ENCODE measurements at regions not wholly inside any gene's neighbourhood (a gene's known extent, or its start where the extent isn't known, plus 50 kb on each side); places are given as distances from the start of the nearest gene placed in this dataset.
"Not testable (repeated sequence)": the region's sequence is repeated elsewhere in the genome, so short reads cannot be mapped to it uniquely, and the experiment has no call there.

DNA sequence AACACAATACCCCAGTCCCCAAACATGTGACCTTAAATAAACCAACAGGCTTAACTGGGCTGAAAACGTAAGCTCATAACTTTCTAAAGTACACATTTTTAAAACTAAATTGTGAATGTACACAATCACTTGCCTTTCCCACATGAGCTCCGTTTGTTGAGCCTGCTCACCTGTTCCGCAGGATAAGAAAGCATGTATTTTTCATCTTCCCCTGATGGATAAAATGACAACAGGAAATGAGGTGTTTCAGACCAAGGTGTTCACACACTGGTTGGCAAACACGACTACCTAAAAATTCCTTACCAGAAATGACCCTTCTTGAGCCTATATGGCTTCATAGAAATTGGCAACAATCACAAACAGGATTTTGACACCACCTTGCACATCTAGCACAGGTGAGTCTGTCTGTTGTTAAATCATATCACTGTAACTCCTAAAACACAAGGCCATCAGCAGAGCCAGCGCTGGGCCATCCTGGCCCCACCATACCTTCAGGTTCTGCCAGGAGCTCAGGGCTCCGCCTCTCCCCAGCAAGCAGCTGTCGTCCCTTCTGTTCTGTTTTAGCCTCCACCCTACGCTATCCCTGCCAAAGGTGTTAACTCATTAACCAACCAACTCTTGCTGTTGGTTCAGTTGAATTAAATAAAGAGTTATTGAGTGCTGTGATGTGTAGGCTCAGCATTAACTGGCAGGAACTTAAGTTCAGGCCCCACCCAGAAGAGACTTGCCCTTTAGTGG is 73.6 kb upstream of the RNF32 start:
- CTCF ChIA-PET, result no interaction called here
- H3K4me3 ChIP-seq (ENCODE audit: low read depth, low read length, poor library complexity, severe bottlenecking), result no peak overlapping the region
- BruUV-seq (replicated peaks), result no TSS peak
- no peak for DNase-seq (ENCODE audit: low spot score)
- no peak overlapping the region for H3K27ac ChIP-seq (ENCODE audit: low read depth, low read length, poor library complexity, severe bottlenecking)
- H3K27me3 ChIP-seq (replicated peaks; ENCODE audit: insufficient read depth, low read depth, low read length, poor library complexity), result peaks cover 9% of the 10 kb centered on the region
- H3K9me3 ChIP-seq (ENCODE audit: low read depth, low read length, poor library complexity, severe bottlenecking), result no peaks in the 10 kb centered on the region
- H3K36me3 ChIP-seq (ENCODE audit: insufficient read depth, low read length, poor library complexity, severe bottlenecking), result no peaks in the 10 kb centered on the region
- TF ChIP-seq EZH2 (IDR thresholded peaks at IDR 0.05; ENCODE audit: borderline replicate concordance, low read depth, low read length, poor library complexity, severe bottlenecking), result no peak
- TF ChIP-seq, protein P1, sequence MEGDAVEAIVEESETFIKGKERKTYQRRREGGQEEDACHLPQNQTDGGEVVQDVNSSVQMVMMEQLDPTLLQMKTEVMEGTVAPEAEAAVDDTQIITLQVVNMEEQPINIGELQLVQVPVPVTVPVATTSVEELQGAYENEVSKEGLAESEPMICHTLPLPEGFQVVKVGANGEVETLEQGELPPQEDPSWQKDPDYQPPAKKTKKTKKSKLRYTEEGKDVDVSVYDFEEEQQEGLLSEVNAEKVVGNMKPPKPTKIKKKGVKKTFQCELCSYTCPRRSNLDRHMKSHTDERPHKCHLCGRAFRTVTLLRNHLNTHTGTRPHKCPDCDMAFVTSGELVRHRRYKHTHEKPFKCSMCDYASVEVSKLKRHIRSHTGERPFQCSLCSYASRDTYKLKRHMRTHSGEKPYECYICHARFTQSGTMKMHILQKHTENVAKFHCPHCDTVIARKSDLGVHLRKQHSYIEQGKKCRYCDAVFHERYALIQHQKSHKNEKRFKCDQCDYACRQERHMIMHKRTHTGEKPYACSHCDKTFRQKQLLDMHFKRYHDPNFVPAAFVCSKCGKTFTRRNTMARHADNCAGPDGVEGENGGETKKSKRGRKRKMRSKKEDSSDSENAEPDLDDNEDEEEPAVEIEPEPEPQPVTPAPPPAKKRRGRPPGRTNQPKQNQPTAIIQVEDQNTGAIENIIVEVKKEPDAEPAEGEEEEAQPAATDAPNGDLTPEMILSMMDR (conservative IDR thresholded peaks at IDR 0.05; ENCODE audit: low read depth, low read length), result no peak
- intact Hi-C loops (cut with micrococcal nuclease; ENCODE audit: unreplicated experiment), result no loop called here
- POLR2A ChIA-PET (ENCODE audit: low non-redundant PET), result no interaction called here
- H3K4me1 ChIP-seq (ENCODE audit: insufficient read depth, low read length, poor library complexity, severe bottlenecking), result no peaks in the 10 kb centered on the region

DNA sequence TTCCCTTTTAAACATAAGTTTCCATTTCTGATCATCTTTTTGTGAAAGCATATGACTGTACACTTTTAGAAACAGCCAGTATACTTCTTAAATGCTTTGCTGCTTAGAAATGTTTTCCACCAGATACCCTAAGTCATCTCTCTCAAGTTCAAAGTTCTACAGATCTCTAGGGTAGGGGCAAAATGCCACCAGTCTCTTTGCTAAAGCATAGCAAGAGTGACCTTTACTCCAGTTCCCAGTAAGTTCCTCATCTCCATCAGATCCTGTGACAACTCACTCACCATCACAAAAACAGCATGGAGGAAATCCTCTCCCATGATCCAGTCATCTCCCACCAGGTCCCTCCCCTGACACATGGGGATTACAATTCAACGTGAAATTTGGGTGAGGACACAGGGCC is 75.6 kb upstream of the RNF32 start:
- DNase-seq (ENCODE audit: low spot score); H3K9me3 ChIP-seq (ENCODE audit: low read depth, low read length, poor library complexity, severe bottlenecking); CTCF ChIA-PET; BruUV-seq (replicated peaks); H3K36me3 ChIP-seq (ENCODE audit: insufficient read depth, low read length, poor library complexity, severe bottlenecking); H3K27ac ChIP-seq (ENCODE audit: low read depth, low read length, poor library complexity, severe bottlenecking); intact Hi-C loops (cut with micrococcal nuclease; ENCODE audit: unreplicated experiment); POLR2A ChIA-PET (ENCODE audit: low non-redundant PET); H3K4me3 ChIP-seq (ENCODE audit: low read depth, low read length, poor library complexity, severe bottlenecking); H3K4me1 ChIP-seq (ENCODE audit: insufficient read depth, low read length, poor library complexity, severe bottlenecking): not testable (repeated sequence)
- H3K27me3 ChIP-seq (replicated peaks; ENCODE audit: insufficient read depth, low read depth, low read length, poor library complexity), result peaks cover 27% of the 10 kb centered on the region

DNA sequence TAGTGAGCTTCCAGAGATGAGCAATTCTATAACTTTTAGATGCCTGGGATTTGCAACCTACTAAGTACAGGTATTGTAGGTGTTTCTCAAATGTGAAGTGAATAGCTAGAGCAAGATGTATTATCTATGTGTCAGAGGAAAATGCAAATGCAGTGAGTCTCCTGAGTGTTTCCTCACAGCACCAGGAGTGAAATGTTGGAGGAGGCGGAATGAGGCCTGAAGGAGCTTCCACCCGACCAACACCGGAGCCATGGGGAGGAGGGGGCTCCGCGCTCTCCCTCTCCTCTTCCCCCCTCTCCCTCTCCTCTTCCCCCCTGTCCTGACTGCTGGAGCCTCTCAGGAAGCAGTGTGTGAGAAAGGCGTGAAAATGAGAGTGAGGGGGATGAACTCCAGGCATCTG is 79.9 kb upstream of the RNF32 start:
- ChIA-PET CTCF (no interaction called here), POLR2A (ENCODE audit: low non-redundant PET) (no interaction called here)
- no peaks in the 10 kb centered on the region for H3K4me1 ChIP-seq (ENCODE audit: insufficient read depth, low read length, poor library complexity, severe bottlenecking)
- no peaks in the 10 kb centered on the region for H3K36me3 ChIP-seq (ENCODE audit: insufficient read depth, low read length, poor library complexity, severe bottlenecking)
- no peak overlapping the region for H3K4me3 ChIP-seq (ENCODE audit: low read depth, low read length, poor library complexity, severe bottlenecking)
- intact Hi-C loops (cut with micrococcal nuclease; ENCODE audit: unreplicated experiment), result no loop called here
- no peak for TF ChIP-seq EZH2 (IDR thresholded peaks at IDR 0.05; ENCODE audit: borderline replicate concordance, low read depth, low read length, poor library complexity, severe bottlenecking)
- TF ChIP-seq, protein P1 (conservative IDR thresholded peaks at IDR 0.05; ENCODE audit: low read depth, low read length), result no peak
- no peak for DNase-seq (ENCODE audit: low spot score)
- H3K27ac ChIP-seq (ENCODE audit: low read depth, low read length, poor library complexity, severe bottlenecking), result no peak overlapping the region
- no peaks in the 10 kb centered on the region for H3K9me3 ChIP-seq (ENCODE audit: low read depth, low read length, poor library complexity, severe bottlenecking)
- H3K27me3 ChIP-seq (replicated peaks; ENCODE audit: insufficient read depth, low read depth, low read length, poor library complexity), result peaks cover 27% of the 10 kb centered on the region
- no TSS peak for BruUV-seq (replicated peaks)

DNA sequence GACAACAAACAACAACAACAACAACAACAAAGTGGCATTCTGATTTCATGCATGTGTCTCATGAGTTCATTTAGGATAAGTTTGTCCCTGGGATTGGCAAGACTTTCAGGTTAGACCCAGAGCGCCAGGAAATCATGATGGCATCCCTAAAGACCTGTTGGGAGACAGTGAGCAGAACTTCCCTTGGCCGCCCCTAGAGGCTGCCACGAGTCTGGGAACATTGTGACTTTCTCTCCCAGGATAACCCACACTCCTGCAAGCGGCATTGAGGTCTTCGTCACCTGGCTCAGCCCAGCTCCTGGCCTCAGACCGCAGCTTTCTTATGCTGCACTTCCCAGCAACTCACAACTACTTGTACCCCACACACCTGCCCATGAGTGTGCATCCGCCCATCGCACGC is 80.5 kb upstream of the RNF32 start:
- CTCF ChIA-PET, result no interaction called here
- H3K27me3 ChIP-seq (replicated peaks; ENCODE audit: insufficient read depth, low read depth, low read length, poor library complexity), result peaks cover 27% of the 10 kb centered on the region
- H3K27ac ChIP-seq (ENCODE audit: low read depth, low read length, poor library complexity, severe bottlenecking), result no peak overlapping the region
- no peak overlapping the region for H3K4me3 ChIP-seq (ENCODE audit: low read depth, low read length, poor library complexity, severe bottlenecking)
- BruUV-seq (replicated peaks), result no TSS peak
- H3K4me1 ChIP-seq (ENCODE audit: insufficient read depth, low read length, poor library complexity, severe bottlenecking), result no peaks in the 10 kb centered on the region
- POLR2A ChIA-PET (ENCODE audit: low non-redundant PET), result no interaction called here
- H3K36me3 ChIP-seq (ENCODE audit: insufficient read depth, low read length, poor library complexity, severe bottlenecking), result no peaks in the 10 kb centered on the region
- peak; percentile 23 for DNase-seq (ENCODE audit: low spot score)
- TF ChIP-seq, protein P1 (conservative IDR thresholded peaks at IDR 0.05; ENCODE audit: low read depth, low read length), result peak; percentile 48
- no peak for TF ChIP-seq EZH2 (IDR thresholded peaks at IDR 0.05; ENCODE audit: borderline replicate concordance, low read depth, low read length, poor library complexity, severe bottlenecking)
- intact Hi-C loops (cut with micrococcal nuclease; ENCODE audit: unreplicated experiment), result no loop called here
- H3K9me3 ChIP-seq (ENCODE audit: low read depth, low read length, poor library complexity, severe bottlenecking), result no peaks in the 10 kb centered on the region
